IMR-90 (cell line): ENCODE measurements at regions not wholly inside any gene's neighbourhood (a gene's known extent, or its start where the extent isn't known, plus 50 kb on each side); places are given as distances from the start of the nearest gene placed in this dataset.

Experiments used
- FOS ChIP-seq: fragments of 150-350 bp; IDR thresholded peaks from 2 replicates; pipeline ENCODE4 v1.6.1; 2016; ENCODE audit warnings: low read depth, low read length
- MAFK ChIP-seq: IDR thresholded peaks from 2 replicates; pipeline ENCODE4 v1.6.1; 2012; ENCODE audit warnings: low read depth, low read length, improper control_type of control experiment
- MXI1 ChIP-seq: IDR thresholded peaks from 2 replicates; pipeline ENCODE4 v1.6.1; 2012; ENCODE audit warnings: low read depth, mild to moderate bottlenecking, low read length, moderate library complexity, borderline replicate concordance
- POLR2A ChIP-seq: IDR thresholded peaks from 2 replicates; pipeline ENCODE4 v1.6.1; 2012; ENCODE audit warnings: mild to moderate bottlenecking, low read depth, low read length
- TF ChIP-seq, protein P1 (sequence below): conservative IDR thresholded peaks from 2 replicates; pipeline ENCODE4 v1.5.1; 2012; ENCODE audit warnings: mild to moderate bottlenecking, low read depth, low read length, improper control_type of control experiment

DNA sequence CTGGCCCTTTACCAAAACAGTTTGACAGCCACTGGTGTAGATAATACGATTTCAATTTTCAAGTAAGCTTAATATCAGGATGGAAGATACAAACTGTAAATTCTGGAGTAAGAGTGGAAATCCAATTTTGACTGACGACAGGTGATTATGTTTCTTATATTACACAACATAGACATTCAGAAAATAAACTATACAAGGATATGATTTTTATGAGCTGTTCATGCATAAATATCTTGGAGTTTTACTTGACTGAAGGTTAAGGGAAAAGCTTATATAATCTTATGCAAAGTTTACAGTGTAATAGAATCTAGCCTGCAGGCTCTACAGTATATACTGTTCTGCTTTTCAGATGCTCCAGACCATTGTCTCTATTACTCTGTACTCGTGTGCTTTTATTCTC lies 1672.3 kb downstream of the ARAP2 start:
- TF ChIP-seq POLR2A (no peak), FOS (no peak), MXI1 (no peak), MAFK (no peak)
- TF ChIP-seq, protein P1, sequence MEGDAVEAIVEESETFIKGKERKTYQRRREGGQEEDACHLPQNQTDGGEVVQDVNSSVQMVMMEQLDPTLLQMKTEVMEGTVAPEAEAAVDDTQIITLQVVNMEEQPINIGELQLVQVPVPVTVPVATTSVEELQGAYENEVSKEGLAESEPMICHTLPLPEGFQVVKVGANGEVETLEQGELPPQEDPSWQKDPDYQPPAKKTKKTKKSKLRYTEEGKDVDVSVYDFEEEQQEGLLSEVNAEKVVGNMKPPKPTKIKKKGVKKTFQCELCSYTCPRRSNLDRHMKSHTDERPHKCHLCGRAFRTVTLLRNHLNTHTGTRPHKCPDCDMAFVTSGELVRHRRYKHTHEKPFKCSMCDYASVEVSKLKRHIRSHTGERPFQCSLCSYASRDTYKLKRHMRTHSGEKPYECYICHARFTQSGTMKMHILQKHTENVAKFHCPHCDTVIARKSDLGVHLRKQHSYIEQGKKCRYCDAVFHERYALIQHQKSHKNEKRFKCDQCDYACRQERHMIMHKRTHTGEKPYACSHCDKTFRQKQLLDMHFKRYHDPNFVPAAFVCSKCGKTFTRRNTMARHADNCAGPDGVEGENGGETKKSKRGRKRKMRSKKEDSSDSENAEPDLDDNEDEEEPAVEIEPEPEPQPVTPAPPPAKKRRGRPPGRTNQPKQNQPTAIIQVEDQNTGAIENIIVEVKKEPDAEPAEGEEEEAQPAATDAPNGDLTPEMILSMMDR = no peak
